ENCODE measurements at regions not wholly inside any gene's neighbourhood (a gene's known extent, or its start where the extent isn't known, plus 50 kb on each side); places are given as distances from the start of the nearest gene placed in this dataset.

DNA sequence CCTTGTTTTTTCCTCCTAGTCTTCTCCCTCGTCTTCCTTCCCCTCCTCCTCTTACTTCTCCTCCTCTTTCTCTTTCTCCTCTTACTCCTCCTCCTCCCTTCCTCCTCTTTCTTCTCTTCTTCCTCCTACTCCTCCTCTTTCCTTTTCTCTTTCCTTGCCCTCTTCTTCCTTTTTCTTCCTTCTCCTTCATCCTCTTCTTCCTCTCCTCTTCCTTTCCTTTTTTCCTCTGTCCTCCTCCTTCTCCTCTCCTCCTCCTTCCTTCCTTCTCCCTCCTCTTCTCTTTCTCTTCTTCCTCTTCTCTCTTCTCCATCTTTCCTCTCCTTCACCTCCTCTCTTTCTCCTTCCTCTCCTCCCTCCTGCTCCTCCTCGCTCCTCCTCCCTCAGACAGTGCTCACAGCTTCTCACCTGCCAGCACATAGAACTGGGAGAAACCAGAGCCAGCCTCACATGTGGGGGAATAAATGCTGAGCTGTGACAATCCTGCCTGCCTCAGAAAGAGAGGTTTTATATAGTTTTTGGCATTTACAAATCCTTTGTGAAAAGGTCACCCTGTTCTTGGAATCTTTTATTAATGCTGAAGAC is 84.3 kb upstream of the NLRP1 start:
- Mint-ChIP-seq H3K27me3 (ENCODE audit: unreplicated experiment) (peaks cover 1% of the 10 kb centered on the region), H3K27ac (ENCODE audit: unreplicated experiment) (no peak overlapping the region), H3K36me3 (ENCODE audit: low read depth, unreplicated experiment) (no peaks in the 10 kb centered on the region), H3K9me3 (ENCODE audit: unreplicated experiment) (no peaks in the 10 kb centered on the region), H3K4me3 (ENCODE audit: unreplicated experiment) (no peak overlapping the region), H3K4me1 (ENCODE audit: unreplicated experiment) (no peaks in the 10 kb centered on the region)
- no peak for DNase-seq (ENCODE audit: low spot score)
- TF ChIP-seq, protein P1, sequence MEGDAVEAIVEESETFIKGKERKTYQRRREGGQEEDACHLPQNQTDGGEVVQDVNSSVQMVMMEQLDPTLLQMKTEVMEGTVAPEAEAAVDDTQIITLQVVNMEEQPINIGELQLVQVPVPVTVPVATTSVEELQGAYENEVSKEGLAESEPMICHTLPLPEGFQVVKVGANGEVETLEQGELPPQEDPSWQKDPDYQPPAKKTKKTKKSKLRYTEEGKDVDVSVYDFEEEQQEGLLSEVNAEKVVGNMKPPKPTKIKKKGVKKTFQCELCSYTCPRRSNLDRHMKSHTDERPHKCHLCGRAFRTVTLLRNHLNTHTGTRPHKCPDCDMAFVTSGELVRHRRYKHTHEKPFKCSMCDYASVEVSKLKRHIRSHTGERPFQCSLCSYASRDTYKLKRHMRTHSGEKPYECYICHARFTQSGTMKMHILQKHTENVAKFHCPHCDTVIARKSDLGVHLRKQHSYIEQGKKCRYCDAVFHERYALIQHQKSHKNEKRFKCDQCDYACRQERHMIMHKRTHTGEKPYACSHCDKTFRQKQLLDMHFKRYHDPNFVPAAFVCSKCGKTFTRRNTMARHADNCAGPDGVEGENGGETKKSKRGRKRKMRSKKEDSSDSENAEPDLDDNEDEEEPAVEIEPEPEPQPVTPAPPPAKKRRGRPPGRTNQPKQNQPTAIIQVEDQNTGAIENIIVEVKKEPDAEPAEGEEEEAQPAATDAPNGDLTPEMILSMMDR (IDR thresholded peaks at IDR 0.05; ENCODE audit: unreplicated experiment): no peak

DNA sequence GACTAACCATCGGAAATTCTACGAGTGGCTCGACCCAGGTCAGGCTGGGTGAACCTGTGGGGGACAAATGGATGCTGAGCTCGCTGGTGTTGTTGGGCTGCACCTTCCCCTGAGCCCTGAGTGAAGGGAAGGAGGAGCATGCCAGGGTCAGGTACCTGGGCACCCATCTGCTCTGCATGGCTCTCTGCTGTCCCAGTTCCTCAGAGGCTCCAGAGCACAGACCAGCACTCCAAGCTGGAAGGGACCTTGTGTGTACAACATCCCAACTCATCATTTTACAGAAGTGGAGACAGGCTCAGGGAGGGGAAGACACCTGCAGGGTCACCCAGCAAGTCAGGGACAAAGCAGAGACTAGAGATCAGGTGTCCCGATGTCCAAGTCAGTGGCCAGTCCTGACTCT is 84.9 kb upstream of the NLRP1 start:
- TF ChIP-seq, protein P1 (IDR thresholded peaks at IDR 0.05; ENCODE audit: unreplicated experiment): no peak
- Mint-ChIP-seq H3K27me3 (ENCODE audit: unreplicated experiment) (peaks cover 1% of the 10 kb centered on the region), H3K27ac (ENCODE audit: unreplicated experiment) (no peak overlapping the region), H3K9me3 (ENCODE audit: unreplicated experiment) (no peaks in the 10 kb centered on the region), H3K36me3 (ENCODE audit: low read depth, unreplicated experiment) (no peaks in the 10 kb centered on the region), H3K4me3 (ENCODE audit: unreplicated experiment) (no peak overlapping the region), H3K4me1 (ENCODE audit: unreplicated experiment) (no peaks in the 10 kb centered on the region)
- DNase-seq (ENCODE audit: low spot score): no peak

- no peaks in the 10 kb centered on the region for H3K4me1 Mint-ChIP-seq (ENCODE audit: unreplicated experiment)
- TF ChIP-seq, protein P1 (IDR thresholded peaks at IDR 0.05; ENCODE audit: unreplicated experiment): no peak
- DNase-seq (ENCODE audit: low spot score): no peak
- no peaks in the 10 kb centered on the region for H3K9me3 Mint-ChIP-seq (ENCODE audit: unreplicated experiment)
- no peaks in the 10 kb centered on the region for H3K27me3 Mint-ChIP-seq (ENCODE audit: unreplicated experiment)
- H3K36me3 Mint-ChIP-seq (ENCODE audit: low read depth, unreplicated experiment): no peaks in the 10 kb centered on the region
- no peak overlapping the region for H3K27ac Mint-ChIP-seq (ENCODE audit: unreplicated experiment)
- H3K4me3 Mint-ChIP-seq (ENCODE audit: unreplicated experiment): no peak overlapping the region
Observed at GRCh38 chr17:5672141-5672540, 87.8 kb upstream of the NLRP1 start.

GRCh38 chr17:5672815-5673430 is 88.6 kb upstream of the NLRP1 start:
- TF ChIP-seq, protein P1 (IDR thresholded peaks at IDR 0.05; ENCODE audit: unreplicated experiment): no peak
- Mint-ChIP-seq H3K27me3 (ENCODE audit: unreplicated experiment) (no peaks in the 10 kb centered on the region), H3K36me3 (ENCODE audit: low read depth, unreplicated experiment) (no peaks in the 10 kb centered on the region), H3K9me3 (ENCODE audit: unreplicated experiment) (no peaks in the 10 kb centered on the region), H3K4me1 (ENCODE audit: unreplicated experiment) (no peaks in the 10 kb centered on the region), H3K27ac (ENCODE audit: unreplicated experiment) (no peak overlapping the region), H3K4me3 (ENCODE audit: unreplicated experiment) (no peak overlapping the region)
- DNase-seq (ENCODE audit: low spot score): no peak

DNA sequence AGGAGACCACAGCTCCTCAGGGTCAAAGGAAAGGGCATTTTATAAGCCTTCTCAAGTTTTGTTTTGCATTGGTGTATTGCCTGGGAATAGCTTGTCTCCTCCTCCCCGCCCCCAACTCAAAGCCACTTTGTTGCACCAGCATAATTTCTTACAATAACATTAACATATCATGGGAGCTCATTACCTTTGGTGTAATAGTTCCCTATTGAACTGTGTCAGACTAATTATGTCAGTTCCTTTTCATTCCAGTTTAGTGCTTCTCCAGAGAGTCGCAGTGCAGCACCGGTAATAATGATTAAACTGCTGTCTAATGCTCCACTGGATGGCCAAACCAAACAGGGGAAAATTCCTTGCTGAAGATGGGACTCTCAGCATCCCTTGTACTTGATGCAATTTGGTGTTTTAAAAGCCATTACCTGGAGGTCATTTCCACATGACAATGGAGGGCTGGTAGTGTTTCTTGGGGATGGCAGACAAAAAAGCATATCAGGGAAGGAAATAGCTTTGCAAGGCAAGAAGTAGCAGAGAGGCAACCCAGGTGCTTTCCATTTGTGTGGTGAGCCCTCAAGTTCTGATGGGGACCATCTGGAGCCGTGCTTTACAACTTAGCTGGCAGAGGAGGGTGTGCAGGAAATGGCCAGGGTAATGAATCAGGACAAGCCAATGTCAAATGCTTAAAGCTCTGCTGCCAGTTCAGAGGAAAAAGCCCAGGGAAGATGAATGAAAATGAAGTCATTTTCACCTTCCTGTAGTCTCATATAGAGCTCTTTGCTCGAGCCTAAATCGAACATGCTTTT is 91.5 kb upstream of the NLRP1 start:
- Mint-ChIP-seq H3K9me3 (ENCODE audit: unreplicated experiment) (no peaks in the 10 kb centered on the region), H3K4me1 (ENCODE audit: unreplicated experiment) (no peaks in the 10 kb centered on the region), H3K27me3 (ENCODE audit: unreplicated experiment) (no peaks in the 10 kb centered on the region), H3K27ac (ENCODE audit: unreplicated experiment) (no peak overlapping the region), H3K36me3 (ENCODE audit: low read depth, unreplicated experiment) (no peaks in the 10 kb centered on the region), H3K4me3 (ENCODE audit: unreplicated experiment) (no peak overlapping the region)
- TF ChIP-seq, protein P1 (IDR thresholded peaks at IDR 0.05; ENCODE audit: unreplicated experiment): no peak
- no peak for DNase-seq (ENCODE audit: low spot score)

Data from endothelial cell (in vitro differentiated cells).